ENCODE measurements at regions not wholly inside any gene's neighbourhood (a gene's known extent, or its start where the extent isn't known, plus 50 kb on each side); places are given as distances from the start of the nearest gene placed in this dataset.

DNA sequence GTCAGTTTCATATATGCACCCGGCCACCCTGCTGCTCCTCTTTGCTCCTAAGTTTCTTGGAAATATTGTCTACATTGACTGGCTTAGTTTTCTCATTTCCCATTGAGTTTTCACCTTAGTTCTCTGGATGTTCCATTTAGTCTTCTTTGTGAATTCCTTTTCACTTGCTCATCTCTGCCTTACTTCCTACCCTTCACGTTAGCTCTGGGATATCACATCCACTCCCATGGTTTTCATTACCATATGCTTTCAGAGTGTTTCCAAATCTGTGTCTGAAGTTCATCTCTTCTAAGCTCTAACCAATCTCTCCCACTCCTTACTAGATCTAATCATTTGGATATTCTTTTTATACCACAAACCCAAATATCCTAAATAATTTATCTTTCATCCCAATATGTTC, 226.4 kb downstream of the FAM76B start:
- TF ChIP-seq, protein P1, sequence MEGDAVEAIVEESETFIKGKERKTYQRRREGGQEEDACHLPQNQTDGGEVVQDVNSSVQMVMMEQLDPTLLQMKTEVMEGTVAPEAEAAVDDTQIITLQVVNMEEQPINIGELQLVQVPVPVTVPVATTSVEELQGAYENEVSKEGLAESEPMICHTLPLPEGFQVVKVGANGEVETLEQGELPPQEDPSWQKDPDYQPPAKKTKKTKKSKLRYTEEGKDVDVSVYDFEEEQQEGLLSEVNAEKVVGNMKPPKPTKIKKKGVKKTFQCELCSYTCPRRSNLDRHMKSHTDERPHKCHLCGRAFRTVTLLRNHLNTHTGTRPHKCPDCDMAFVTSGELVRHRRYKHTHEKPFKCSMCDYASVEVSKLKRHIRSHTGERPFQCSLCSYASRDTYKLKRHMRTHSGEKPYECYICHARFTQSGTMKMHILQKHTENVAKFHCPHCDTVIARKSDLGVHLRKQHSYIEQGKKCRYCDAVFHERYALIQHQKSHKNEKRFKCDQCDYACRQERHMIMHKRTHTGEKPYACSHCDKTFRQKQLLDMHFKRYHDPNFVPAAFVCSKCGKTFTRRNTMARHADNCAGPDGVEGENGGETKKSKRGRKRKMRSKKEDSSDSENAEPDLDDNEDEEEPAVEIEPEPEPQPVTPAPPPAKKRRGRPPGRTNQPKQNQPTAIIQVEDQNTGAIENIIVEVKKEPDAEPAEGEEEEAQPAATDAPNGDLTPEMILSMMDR (IDR thresholded peaks at IDR 0.05), result no peak
- TF ChIP-seq POLR2A (IDR thresholded peaks at IDR 0.05) (no peak), POLR2AphosphoS5 (IDR thresholded peaks at IDR 0.05) (no peak), EP300 (IDR thresholded peaks at IDR 0.05) (no peak)
